Karpas-422 (cell line): ENCODE measurements at regions not wholly inside any gene's neighbourhood (a gene's known extent, or its start where the extent isn't known, plus 50 kb on each side); places are given as distances from the start of the nearest gene placed in this dataset.
"Not testable (repeated sequence)": the region's sequence is repeated elsewhere in the genome, so short reads cannot be mapped to it uniquely, and the experiment has no call there.

ENCODE experiments used
- DNase-seq: peaks from one replicate; pipeline ENCODE4 v3.0.0-alpha.2; 2015
- H2AFZ ChIP-seq: fragments of 200-600 bp; sonication (generic); 2 replicates; pipeline ENCODE4 v1.6.1; 2014; ENCODE audit warnings: antibody characterized with exemption, low read length, mixed read lengths
- H3K27ac ChIP-seq: fragments of 200-600 bp; sonication (generic); 2 replicates; pipeline ENCODE4 v1.5.1; 2014; ENCODE audit warnings: mild to moderate bottlenecking, low read length, moderate library complexity
- H3K27me3 ChIP-seq: fragments of 200-600 bp; sonication (generic); 2 replicates; pipeline ENCODE4 v1.6.1; 2014; ENCODE audit warnings: low read length, mixed read lengths
- H3K36me3 ChIP-seq: fragments of 200-600 bp; sonication (generic); 2 replicates; pipeline ENCODE4 v1.6.1; 2014; ENCODE audit warnings: low read length, mixed read lengths; ENCODE audit not compliant: insufficient read depth
- H3K4me1 ChIP-seq: fragments of 200-600 bp; sonication (generic); 2 replicates; pipeline ENCODE4 v1.6.1; 2014; ENCODE audit warnings: mild to moderate bottlenecking, low read length, mixed read lengths
- H3K4me2 ChIP-seq: fragments of 200-600 bp; sonication (generic); 2 replicates; pipeline ENCODE4 v1.6.1; 2014; ENCODE audit warnings: low read length, low read depth, mild to moderate bottlenecking; ENCODE audit not compliant: poor library complexity, severe bottlenecking
- H3K4me3 ChIP-seq: fragments of 200-600 bp; sonication (generic); 2 replicates; pipeline ENCODE4 v1.5.1; 2014; ENCODE audit warnings: mild to moderate bottlenecking, antibody characterized with exemption, low read length, mixed read lengths
- H3K79me2 ChIP-seq: fragments of 200-600 bp; sonication (generic); 2 replicates; pipeline ENCODE4 v1.6.1; 2014; ENCODE audit warnings: mild to moderate bottlenecking, low read length, mixed read lengths
- H3K9ac ChIP-seq: fragments of 200-600 bp; sonication (generic); 2 replicates; pipeline ENCODE4 v1.6.0; 2014; ENCODE audit warnings: low read length
- H3K9me2 ChIP-seq: fragments of 200-600 bp; sonication (generic), shearing (Covaris generic); replicated peaks from 2 replicates; pipeline ENCODE4 v1.6.0; 2014; ENCODE audit warnings: mild to moderate bottlenecking, low read length, moderate library complexity; ENCODE audit not compliant: insufficient read depth
- H3K9me3 ChIP-seq: fragments of 300-700, 200-600 bp; sonication (generic); 2 replicates; pipeline ENCODE4 v1.6.1; 2014; ENCODE audit warnings: low read length, mixed read lengths
- H4K20me1 ChIP-seq: fragments of 200-600 bp; sonication (generic); 2 replicates; pipeline ENCODE4 v1.6.1; 2014; ENCODE audit warnings: mild to moderate bottlenecking, antibody characterized with exemption, low read length, low read depth; ENCODE audit not compliant: insufficient read depth

DNA sequence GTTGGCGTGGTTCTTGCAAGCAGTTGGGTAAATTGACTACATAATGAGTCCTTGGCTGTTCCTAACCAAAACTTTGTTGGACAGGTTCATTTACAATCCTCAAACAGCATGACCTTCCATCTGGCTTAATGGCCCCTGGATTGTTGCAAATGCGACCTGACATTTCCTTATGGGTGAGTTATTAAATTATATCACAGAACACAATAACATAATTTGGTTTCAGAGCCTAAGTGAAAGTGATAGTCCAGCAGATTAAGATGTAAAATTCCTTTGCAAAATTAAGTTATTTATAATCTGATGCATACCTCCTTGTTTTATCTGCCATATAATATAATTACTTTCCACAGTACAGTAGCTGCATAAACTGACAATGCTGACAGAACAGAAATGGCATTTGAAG, 224.4 kb downstream of the TUSC1 start:
- peaks cover 15% of the 10 kb centered on the region for H3K9me3 ChIP-seq
- H2AFZ ChIP-seq = no peak overlapping the region
- no peaks in the 10 kb centered on the region for H3K79me2 ChIP-seq
- H3K4me2 ChIP-seq = no peak overlapping the region
- H3K9ac ChIP-seq = no peak overlapping the region
- H3K4me1 ChIP-seq = no peaks in the 10 kb centered on the region
- H4K20me1 ChIP-seq = no peaks in the 10 kb centered on the region
- no peak for DNase-seq
- H3K27me3 ChIP-seq = no peaks in the 10 kb centered on the region
- H3K36me3 ChIP-seq = no peaks in the 10 kb centered on the region
- no peak overlapping the region for H3K27ac ChIP-seq
- no peaks in the 10 kb centered on the region for H3K9me2 ChIP-seq
- no peak overlapping the region for H3K4me3 ChIP-seq

GRCh38 chr9:25449503-25449902, 228.7 kb downstream of the TUSC1 start:
- H3K9me3 ChIP-seq = peaks cover 10% of the 10 kb centered on the region
- H3K4me1 ChIP-seq = no peaks in the 10 kb centered on the region
- no peaks in the 10 kb centered on the region for H3K9me2 ChIP-seq
- no peak overlapping the region for H2AFZ ChIP-seq
- H3K4me2 ChIP-seq = no peak overlapping the region
- no peaks in the 10 kb centered on the region for H3K36me3 ChIP-seq
- no peak overlapping the region for H3K9ac ChIP-seq
- H3K27ac ChIP-seq = no peak overlapping the region
- H3K27me3 ChIP-seq = no peaks in the 10 kb centered on the region
- no peaks in the 10 kb centered on the region for H3K79me2 ChIP-seq
- H3K4me3 ChIP-seq = no peak overlapping the region
- no peak for DNase-seq
- H4K20me1 ChIP-seq = no peaks in the 10 kb centered on the region

- DNase-seq, H4K20me1 ChIP-seq, H3K4me3 ChIP-seq, H3K9me2 ChIP-seq, H3K27me3 ChIP-seq, H3K79me2 ChIP-seq, H3K36me3 ChIP-seq, H3K4me2 ChIP-seq, H3K4me1 ChIP-seq, H3K9ac ChIP-seq, H3K27ac ChIP-seq, H2AFZ ChIP-seq: not testable (repeated sequence)
- peaks cover 22% of the 10 kb centered on the region; the same call in 1 of the 2 replicates for H3K9me3 ChIP-seq
Measured at GRCh38 chr9:25445721-25446120, 232.5 kb downstream of the TUSC1 start.

- Histone ChIP-seq H4K20me1 (no peaks in the 10 kb centered on the region), H3K36me3 (no peaks in the 10 kb centered on the region), H3K27ac (no peak overlapping the region), H3K27me3 (no peaks in the 10 kb centered on the region), H3K4me1 (no peaks in the 10 kb centered on the region), H3K79me2 (no peaks in the 10 kb centered on the region), H3K4me2 (no peak overlapping the region), H3K9me2 (no peaks in the 10 kb centered on the region), H3K9me3 (peaks cover 27% of the 10 kb centered on the region; the same call in 1 of the 2 replicates), H3K9ac (no peak overlapping the region), H2AFZ (no peak overlapping the region), H3K4me3 (no peak overlapping the region)
- no peak for DNase-seq
Measured at GRCh38 chr9:25442526-25442925, 235.7 kb downstream of the TUSC1 start.

DNA sequence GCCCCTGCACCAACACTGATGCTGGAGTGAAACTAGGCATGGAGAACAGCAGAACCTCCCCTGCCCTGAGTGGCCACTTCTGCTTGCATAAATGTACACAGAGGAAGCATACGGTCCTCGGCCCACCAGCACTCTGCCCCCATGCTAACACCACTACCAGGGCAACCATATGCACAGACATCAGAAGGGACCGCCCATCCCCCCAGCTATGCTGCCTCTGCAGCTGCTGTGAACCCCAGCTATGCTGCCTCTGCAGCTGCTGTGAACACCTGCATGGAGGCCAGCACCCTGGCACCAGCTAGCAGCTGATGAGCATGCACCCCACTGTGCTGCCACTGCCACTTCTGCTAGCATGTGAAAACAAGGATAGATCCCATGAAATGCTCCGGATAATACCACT, 250.3 kb downstream of the TUSC1 start:
- H3K9me3 ChIP-seq = peaks cover 33% of the 10 kb centered on the region

DNA sequence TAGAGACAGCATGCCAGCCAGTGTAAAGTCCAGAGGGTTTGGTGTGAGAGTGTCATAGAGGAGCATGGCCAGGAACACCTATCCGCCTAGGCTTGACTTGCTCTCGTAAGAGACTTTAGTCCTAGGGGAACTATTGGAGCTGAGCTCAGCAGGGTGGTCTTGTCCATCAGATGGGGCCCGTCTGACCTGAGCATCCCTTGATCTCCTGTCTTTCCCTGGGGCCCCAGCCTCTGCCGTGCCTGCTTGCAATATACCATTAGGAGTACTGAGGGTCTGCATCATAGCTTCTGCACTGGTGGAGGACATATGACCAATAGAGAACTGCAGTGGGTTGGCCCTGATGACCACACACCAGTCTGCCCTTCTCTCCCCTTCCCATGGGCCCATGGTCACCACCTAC, 251.0 kb downstream of the TUSC1 start:
- Histone ChIP-seq H2AFZ (no peak overlapping the region), H3K4me1 (no peaks in the 10 kb centered on the region), H3K79me2 (no peaks in the 10 kb centered on the region), H3K9ac (no peak overlapping the region), H3K36me3 (no peaks in the 10 kb centered on the region), H3K4me2 (no peak overlapping the region), H3K9me2 (no peaks in the 10 kb centered on the region), H4K20me1 (no peaks in the 10 kb centered on the region), H3K27me3 (no peaks in the 10 kb centered on the region), H3K9me3 (peaks cover 32% of the 10 kb centered on the region), H3K4me3 (no peak overlapping the region), H3K27ac (no peak overlapping the region)
- no peak for DNase-seq

More for the DNA sequence above, 250.3 kb downstream of the TUSC1 start:
- H3K4me1 ChIP-seq = no peaks in the 10 kb centered on the region
- no peak for DNase-seq
- no peak overlapping the region for H3K4me3 ChIP-seq
- H3K36me3 ChIP-seq = no peaks in the 10 kb centered on the region
- H3K79me2 ChIP-seq = no peaks in the 10 kb centered on the region
- no peak overlapping the region for H3K9ac ChIP-seq
- H3K9me2 ChIP-seq = no peaks in the 10 kb centered on the region
- no peak overlapping the region for H3K27ac ChIP-seq
- no peak overlapping the region for H2AFZ ChIP-seq
- no peaks in the 10 kb centered on the region for H3K27me3 ChIP-seq
- H3K4me2 ChIP-seq = no peak overlapping the region
- no peaks in the 10 kb centered on the region for H4K20me1 ChIP-seq

GRCh38 chr9:25421560-25421959, 256.7 kb downstream of the TUSC1 start:
- H3K9me3 ChIP-seq = peaks cover 20% of the 10 kb centered on the region
- H3K4me3 ChIP-seq = no peak overlapping the region
- H3K27me3 ChIP-seq = no peaks in the 10 kb centered on the region
- no peaks in the 10 kb centered on the region for H3K9me2 ChIP-seq
- H3K9ac ChIP-seq = no peak overlapping the region
- no peaks in the 10 kb centered on the region for H3K36me3 ChIP-seq
- no peak overlapping the region for H3K27ac ChIP-seq
- DNase-seq = no peak
- H3K79me2 ChIP-seq = no peaks in the 10 kb centered on the region
- no peaks in the 10 kb centered on the region for H4K20me1 ChIP-seq
- no peak overlapping the region for H2AFZ ChIP-seq
- no peaks in the 10 kb centered on the region for H3K4me1 ChIP-seq
- H3K4me2 ChIP-seq = no peak overlapping the region

GRCh38 chr9:25418974-25419373, 259.3 kb downstream of the TUSC1 start:
- no peak overlapping the region for H3K4me2 ChIP-seq
- H3K9ac ChIP-seq = no peak overlapping the region
- H3K79me2 ChIP-seq = no peaks in the 10 kb centered on the region
- H3K9me3 ChIP-seq = peaks cover 27% of the 10 kb centered on the region
- no peak for DNase-seq
- H3K4me3 ChIP-seq = no peak overlapping the region
- no peaks in the 10 kb centered on the region for H3K36me3 ChIP-seq
- H2AFZ ChIP-seq = no peak overlapping the region
- H3K9me2 ChIP-seq = no peaks in the 10 kb centered on the region
- no peak overlapping the region for H3K27ac ChIP-seq
- H4K20me1 ChIP-seq = no peaks in the 10 kb centered on the region
- no peaks in the 10 kb centered on the region for H3K27me3 ChIP-seq
- no peaks in the 10 kb centered on the region for H3K4me1 ChIP-seq

GRCh38 chr9:25415718-25416117, 262.5 kb downstream of the TUSC1 start:
- H3K4me3 ChIP-seq = no peak overlapping the region
- no peaks in the 10 kb centered on the region for H3K27me3 ChIP-seq
- no peak overlapping the region for H3K4me2 ChIP-seq
- H3K9me2 ChIP-seq = no peaks in the 10 kb centered on the region
- peaks cover 14% of the 10 kb centered on the region for H3K9me3 ChIP-seq
- H3K27ac ChIP-seq = no peak overlapping the region
- no peak for DNase-seq
- H4K20me1 ChIP-seq = no peaks in the 10 kb centered on the region
- no peak overlapping the region for H3K9ac ChIP-seq
- H2AFZ ChIP-seq = no peak overlapping the region
- H3K4me1 ChIP-seq = no peaks in the 10 kb centered on the region
- no peaks in the 10 kb centered on the region for H3K36me3 ChIP-seq
- no peaks in the 10 kb centered on the region for H3K79me2 ChIP-seq
